ENCODE measurements at regions not wholly inside any gene's neighbourhood (a gene's known extent, or its start where the extent isn't known, plus 50 kb on each side); places are given as distances from the start of the nearest gene placed in this dataset.
A peak's percentile ranks its signal among the peaks of the same experiment; 100 is the strongest.

GRCh38 chr3:9301091-9301490 lies 51.6 kb upstream of the SRGAP3 start:
- DNase-seq (ENCODE audit: low spot score), result no peak

DNA sequence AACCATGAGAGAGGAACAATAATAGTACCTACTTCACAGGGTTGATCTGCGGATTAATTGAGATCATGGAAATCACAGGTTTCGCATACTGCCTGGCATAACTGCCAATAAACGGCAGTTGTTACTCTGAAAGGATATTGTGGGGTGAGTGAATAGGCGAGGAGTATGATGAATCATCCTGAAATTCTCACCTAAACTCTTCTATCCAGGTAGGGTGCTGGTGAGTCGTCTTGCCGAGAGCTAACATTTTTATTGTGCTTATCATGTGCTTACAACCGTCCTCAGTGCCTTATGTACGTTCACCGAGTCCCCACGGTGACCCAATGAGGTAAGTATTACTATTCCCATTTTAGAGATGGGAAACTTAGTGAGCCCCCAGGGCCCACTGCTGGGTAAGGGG lies 52.4 kb upstream of the SRGAP3 start:
- no peak for DNase-seq (ENCODE audit: low spot score)

DNA sequence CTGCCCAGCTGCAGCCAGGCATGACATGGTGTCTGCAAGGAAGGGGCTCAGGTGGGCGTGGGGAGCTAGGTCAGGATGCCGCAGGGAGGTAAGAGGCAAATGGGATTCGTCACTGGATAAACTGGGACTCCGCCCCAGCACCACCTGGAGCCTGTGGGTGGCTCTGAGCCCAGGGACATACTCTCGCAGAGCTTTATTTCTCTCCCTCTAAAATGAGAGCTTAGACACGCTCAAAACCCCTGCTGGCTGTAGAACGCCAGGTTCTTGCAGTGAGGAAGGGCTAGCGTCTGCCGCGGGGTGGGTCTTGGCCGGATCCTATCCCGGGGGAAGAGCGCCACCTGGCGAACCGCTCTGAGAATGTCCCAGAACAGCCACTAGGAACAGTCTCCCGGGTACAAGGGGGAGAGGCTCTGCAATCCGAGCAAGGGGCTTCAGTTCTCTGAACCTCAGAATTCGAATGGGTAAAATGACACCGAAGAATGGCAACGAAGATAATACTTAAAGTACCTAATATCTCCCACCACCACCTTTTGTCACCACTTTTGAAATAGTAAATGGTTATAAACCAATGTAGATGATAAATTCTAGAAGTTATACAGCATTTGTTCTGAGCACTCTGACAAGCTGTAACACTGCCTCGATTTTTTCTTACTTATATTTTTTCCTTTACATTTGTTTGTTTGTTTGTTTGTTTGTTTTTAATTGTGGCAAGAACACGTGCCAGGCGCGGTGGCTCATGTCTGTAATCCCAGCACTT lies 53.2 kb upstream of the SRGAP3 start:
- peak; percentile 69 for DNase-seq (ENCODE audit: low spot score)

DNA sequence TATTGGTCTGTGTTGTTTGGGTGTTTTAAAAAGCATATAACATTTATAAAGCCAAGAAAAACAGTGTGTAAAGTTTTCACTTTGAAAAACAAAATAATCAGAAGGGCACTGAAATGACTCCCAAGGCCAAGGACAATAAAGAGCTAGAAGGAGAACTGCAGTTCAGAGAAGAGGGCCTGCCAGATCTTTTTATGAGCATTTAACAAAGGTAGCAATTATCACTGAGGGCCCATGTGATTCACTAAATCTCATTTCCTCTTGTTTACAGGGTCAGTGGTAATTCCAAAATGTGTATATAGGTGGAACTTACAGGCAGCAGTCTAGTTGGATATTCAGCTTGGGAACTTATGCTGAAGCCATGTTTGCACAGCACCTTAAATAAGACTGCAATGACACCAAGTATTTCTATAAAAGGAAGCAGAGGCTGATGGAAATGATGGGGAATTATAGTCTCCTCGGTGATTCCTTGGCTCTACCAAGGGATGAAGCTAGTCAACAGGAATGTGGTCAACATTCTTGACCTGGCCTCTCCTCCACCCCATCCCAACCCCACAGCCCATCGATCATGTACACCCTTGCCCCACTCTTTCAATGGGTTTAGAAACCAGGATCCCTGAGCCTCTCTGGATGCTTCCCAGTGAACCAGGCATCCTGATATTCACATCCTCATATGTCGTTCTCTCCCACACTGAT lies 54.4 kb upstream of the THUMPD3 start:
- no peak for DNase-seq (ENCODE audit: low spot score)

DNA sequence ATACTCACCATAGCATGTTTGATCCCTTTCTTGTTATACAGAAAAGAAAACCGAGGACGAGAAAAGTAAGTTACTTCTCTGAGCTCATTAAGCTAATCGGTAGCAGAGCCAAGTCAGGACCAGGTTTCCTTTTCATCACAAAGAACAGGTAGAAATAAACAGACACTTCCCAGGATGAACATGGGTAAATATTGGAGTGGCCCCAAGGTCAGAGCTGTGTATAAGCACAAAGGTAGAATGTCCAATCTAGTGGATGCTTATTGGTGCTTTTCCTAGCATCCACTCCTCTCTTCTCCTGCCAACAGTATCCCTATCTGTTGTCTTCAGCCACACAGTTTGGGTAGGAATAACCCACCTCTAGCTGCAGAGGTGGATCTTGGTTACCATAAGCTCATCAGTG lies 52.8 kb upstream of the THUMPD3 start:
- DNase-seq (ENCODE audit: low spot score), result no peak

DNA sequence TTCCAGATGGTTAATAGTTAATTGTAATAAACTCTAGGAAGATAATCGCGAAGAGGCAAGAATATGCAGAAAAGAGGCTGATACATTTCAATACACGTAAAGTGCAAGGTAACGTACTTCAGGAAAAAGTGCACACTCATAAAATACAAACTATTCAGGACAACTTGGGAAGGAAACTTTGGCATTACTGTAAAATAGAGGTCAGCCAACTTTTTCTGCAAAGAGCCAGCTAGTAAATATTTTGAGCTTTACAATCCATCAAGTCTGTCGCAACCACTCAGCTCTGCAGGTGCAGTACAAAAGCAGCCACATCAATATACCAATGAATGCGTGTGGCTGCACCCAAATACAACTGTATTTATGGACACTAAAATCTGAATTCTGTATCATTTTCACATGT lies 51.6 kb upstream of the THUMPD3 start:
- DNase-seq (ENCODE audit: low spot score), result no peak

All from SW480 (cell line).